HepG2 (cell line): ENCODE measurements at regions not wholly inside any gene's neighbourhood (a gene's known extent, or its start where the extent isn't known, plus 50 kb on each side); places are given as distances from the start of the nearest gene placed in this dataset.

Experiments
- HNF4A ChIP-seq: sonication (generic); formaldehyde crosslinking; IDR thresholded peaks from 2 replicates; pipeline ENCODE4 v1.4.0; 2020; ENCODE audit warnings: missing genetic modification reagents
- KDM5B ChIP-seq: sonication (generic); formaldehyde crosslinking; IDR thresholded peaks from 2 replicates; pipeline ENCODE4 v1.4.0; 2020; ENCODE audit warnings: missing genetic modification reagents, mild to moderate bottlenecking, borderline replicate concordance
- TBX2 ChIP-seq: sonication (generic); formaldehyde crosslinking; IDR thresholded peaks from 2 replicates; pipeline ENCODE4 v1.5.0; 2020; ENCODE audit warnings: missing genetic modification reagents, mild to moderate bottlenecking, borderline replicate concordance
- TF ChIP-seq, protein P1 (sequence below): sonication (generic); formaldehyde crosslinking; IDR thresholded peaks from 2 replicates; pipeline ENCODE4 v1.4.0; 2020; ENCODE audit warnings: missing genetic modification reagents, mild to moderate bottlenecking, borderline replicate concordance
- TF ChIP-seq, protein P2 (sequence below): sonication (generic); formaldehyde crosslinking; IDR thresholded peaks from 2 replicates; pipeline ENCODE4 v1.5.0; 2020; ENCODE audit warnings: missing genetic modification reagents, mild to moderate bottlenecking, borderline replicate concordance
- TF ChIP-seq, protein P3 (sequence below): sonication (generic); formaldehyde crosslinking; IDR thresholded peaks from 2 replicates; pipeline ENCODE4 v1.5.1; 2020; ENCODE audit warnings: mild to moderate bottlenecking, missing genetic modification reagents, moderate library complexity
- TF ChIP-seq, protein P4 (sequence below): sonication (generic); formaldehyde crosslinking; IDR thresholded peaks from 2 replicates; pipeline ENCODE4 v1.4.0; 2020; ENCODE audit warnings: missing genetic modification reagents, borderline replicate concordance
- TF ChIP-seq, protein P5 (sequence below): sonication (generic); formaldehyde crosslinking; IDR thresholded peaks from 2 replicates; pipeline ENCODE4 v1.8.1; 2022; ENCODE audit warnings: low read depth, mild to moderate bottlenecking, missing genetic modification reagents

DNA sequence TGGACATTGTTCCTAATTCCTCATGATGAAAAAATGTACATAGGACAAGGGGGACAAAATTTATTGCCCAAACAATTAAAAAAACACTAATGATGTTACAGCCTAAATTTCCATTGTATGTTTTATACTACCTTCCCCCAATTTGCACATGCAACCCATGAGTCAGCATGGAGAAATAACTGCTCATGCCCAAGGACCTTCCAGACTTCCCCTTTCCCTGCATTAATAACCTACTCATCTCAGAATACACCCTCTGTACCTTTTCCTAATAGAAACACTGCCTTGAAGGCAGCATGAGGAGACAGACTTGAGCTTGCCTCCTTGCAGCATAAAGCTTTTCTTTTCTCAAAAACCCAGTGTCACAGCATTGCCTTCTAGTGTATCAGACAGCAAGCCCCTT, 2402.8 kb downstream of the TP53TG3F start (continued):
- TF ChIP-seq, protein P1, sequence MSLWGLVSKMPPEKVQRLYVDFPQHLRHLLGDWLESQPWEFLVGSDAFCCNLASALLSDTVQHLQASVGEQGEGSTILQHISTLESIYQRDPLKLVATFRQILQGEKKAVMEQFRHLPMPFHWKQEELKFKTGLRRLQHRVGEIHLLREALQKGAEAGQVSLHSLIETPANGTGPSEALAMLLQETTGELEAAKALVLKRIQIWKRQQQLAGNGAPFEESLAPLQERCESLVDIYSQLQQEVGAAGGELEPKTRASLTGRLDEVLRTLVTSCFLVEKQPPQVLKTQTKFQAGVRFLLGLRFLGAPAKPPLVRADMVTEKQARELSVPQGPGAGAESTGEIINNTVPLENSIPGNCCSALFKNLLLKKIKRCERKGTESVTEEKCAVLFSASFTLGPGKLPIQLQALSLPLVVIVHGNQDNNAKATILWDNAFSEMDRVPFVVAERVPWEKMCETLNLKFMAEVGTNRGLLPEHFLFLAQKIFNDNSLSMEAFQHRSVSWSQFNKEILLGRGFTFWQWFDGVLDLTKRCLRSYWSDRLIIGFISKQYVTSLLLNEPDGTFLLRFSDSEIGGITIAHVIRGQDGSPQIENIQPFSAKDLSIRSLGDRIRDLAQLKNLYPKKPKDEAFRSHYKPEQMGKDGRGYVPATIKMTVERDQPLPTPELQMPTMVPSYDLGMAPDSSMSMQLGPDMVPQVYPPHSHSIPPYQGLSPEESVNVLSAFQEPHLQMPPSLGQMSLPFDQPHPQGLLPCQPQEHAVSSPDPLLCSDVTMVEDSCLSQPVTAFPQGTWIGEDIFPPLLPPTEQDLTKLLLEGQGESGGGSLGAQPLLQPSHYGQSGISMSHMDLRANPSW (CRISPR knock-in tag) = no peak
- TF ChIP-seq, protein P2, sequence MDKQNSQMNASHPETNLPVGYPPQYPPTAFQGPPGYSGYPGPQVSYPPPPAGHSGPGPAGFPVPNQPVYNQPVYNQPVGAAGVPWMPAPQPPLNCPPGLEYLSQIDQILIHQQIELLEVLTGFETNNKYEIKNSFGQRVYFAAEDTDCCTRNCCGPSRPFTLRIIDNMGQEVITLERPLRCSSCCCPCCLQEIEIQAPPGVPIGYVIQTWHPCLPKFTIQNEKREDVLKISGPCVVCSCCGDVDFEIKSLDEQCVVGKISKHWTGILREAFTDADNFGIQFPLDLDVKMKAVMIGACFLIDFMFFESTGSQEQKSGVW (CRISPR knock-in tag) = no peak
- TF ChIP-seq, protein P3, sequence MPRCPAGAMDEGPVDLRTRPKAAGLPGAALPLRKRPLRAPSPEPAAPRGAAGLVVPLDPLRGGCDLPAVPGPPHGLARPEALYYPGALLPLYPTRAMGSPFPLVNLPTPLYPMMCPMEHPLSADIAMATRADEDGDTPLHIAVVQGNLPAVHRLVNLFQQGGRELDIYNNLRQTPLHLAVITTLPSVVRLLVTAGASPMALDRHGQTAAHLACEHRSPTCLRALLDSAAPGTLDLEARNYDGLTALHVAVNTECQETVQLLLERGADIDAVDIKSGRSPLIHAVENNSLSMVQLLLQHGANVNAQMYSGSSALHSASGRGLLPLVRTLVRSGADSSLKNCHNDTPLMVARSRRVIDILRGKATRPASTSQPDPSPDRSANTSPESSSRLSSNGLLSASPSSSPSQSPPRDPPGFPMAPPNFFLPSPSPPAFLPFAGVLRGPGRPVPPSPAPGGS (CRISPR knock-in tag) = no peak
- TF ChIP-seq, protein P4, sequence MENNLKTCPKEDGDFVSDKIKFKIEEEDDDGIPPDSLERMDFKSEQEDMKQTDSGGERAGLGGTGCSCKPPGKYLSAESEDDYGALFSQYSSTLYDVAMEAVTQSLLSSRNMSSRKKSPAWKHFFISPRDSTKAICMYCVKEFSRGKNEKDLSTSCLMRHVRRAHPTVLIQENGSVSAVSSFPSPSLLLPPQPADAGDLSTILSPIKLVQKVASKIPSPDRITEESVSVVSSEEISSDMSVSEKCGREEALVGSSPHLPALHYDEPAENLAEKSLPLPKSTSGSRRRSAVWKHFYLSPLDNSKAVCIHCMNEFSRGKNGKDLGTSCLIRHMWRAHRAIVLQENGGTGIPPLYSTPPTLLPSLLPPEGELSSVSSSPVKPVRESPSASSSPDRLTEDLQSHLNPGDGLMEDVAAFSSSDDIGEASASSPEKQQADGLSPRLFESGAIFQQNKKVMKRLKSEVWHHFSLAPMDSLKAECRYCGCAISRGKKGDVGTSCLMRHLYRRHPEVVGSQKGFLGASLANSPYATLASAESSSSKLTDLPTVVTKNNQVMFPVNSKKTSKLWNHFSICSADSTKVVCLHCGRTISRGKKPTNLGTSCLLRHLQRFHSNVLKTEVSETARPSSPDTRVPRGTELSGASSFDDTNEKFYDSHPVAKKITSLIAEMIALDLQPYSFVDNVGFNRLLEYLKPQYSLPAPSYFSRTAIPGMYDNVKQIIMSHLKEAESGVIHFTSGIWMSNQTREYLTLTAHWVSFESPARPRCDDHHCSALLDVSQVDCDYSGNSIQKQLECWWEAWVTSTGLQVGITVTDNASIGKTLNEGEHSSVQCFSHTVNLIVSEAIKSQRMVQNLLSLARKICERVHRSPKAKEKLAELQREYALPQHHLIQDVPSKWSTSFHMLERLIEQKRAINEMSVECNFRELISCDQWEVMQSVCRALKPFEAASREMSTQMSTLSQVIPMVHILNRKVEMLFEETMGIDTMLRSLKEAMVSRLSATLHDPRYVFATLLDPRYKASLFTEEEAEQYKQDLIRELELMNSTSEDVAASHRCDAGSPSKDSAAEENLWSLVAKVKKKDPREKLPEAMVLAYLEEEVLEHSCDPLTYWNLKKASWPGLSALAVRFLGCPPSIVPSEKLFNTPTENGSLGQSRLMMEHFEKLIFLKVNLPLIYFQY (CRISPR knock-in tag) = no peak
- no peak for TF ChIP-seq TBX2 (CRISPR knock-in tag)
- TF ChIP-seq HNF4A (CRISPR knock-in tag) = no peak
- TF ChIP-seq, protein P5, sequence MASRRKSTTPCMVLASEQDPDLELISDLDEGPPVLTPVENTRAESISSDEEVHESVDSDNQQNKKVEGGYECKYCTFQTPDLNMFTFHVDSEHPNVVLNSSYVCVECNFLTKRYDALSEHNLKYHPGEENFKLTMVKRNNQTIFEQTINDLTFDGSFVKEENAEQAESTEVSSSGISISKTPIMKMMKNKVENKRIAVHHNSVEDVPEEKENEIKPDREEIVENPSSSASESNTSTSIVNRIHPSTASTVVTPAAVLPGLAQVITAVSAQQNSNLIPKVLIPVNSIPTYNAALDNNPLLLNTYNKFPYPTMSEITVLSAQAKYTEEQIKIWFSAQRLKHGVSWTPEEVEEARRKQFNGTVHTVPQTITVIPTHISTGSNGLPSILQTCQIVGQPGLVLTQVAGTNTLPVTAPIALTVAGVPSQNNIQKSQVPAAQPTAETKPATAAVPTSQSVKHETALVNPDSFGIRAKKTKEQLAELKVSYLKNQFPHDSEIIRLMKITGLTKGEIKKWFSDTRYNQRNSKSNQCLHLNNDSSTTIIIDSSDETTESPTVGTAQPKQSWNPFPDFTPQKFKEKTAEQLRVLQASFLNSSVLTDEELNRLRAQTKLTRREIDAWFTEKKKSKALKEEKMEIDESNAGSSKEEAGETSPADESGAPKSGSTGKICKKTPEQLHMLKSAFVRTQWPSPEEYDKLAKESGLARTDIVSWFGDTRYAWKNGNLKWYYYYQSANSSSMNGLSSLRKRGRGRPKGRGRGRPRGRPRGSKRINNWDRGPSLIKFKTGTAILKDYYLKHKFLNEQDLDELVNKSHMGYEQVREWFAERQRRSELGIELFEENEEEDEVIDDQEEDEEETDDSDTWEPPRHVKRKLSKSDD = no peak
- no peak for TF ChIP-seq KDM5B (CRISPR knock-in tag)
